GM08714 (cell line): ENCODE measurements at regions not wholly inside any gene's neighbourhood (a gene's known extent, or its start where the extent isn't known, plus 50 kb on each side); places are given as distances from the start of the nearest gene placed in this dataset.
"Not testable (repeated sequence)": the region's sequence is repeated elsewhere in the genome, so short reads cannot be mapped to it uniquely, and the experiment has no call there.

Experiments used
- H3K4me3 ChIP-seq: fragments of 200-500 bp; sonication (Bioruptor generic); 2 replicates; pipeline ENCODE4 v1.5.1; 2014; ENCODE audit warnings: mild to moderate bottlenecking, low read length, inconsistent platforms
- ZNF274 ChIP-seq: IDR thresholded peaks from 2 replicates; pipeline ENCODE4 v1.6.1; 2012; ENCODE audit warnings: mild to moderate bottlenecking, low read depth, low read length

DNA sequence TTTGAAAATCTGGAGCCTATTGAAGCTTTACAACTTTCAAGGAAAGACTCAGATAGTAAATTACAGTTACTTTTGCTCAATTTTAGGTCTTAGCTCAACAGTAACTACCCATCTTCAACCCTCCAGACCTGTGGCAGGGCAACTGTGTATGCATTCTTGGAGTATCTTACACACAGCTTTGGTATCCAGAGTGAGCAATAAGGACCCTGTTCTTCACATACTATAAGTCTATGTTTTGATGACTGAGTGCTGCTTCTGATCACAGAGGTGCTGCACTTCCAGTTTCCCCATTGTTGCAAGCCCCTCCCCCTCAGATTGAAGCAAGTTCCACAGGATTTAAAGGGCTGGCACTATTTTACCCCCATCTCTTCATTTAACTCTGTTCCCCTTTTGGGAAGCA, 737.4 kb upstream of the GRAMD2B start:
- no peak overlapping the region for H3K4me3 ChIP-seq
- no peak for TF ChIP-seq ZNF274

DNA sequence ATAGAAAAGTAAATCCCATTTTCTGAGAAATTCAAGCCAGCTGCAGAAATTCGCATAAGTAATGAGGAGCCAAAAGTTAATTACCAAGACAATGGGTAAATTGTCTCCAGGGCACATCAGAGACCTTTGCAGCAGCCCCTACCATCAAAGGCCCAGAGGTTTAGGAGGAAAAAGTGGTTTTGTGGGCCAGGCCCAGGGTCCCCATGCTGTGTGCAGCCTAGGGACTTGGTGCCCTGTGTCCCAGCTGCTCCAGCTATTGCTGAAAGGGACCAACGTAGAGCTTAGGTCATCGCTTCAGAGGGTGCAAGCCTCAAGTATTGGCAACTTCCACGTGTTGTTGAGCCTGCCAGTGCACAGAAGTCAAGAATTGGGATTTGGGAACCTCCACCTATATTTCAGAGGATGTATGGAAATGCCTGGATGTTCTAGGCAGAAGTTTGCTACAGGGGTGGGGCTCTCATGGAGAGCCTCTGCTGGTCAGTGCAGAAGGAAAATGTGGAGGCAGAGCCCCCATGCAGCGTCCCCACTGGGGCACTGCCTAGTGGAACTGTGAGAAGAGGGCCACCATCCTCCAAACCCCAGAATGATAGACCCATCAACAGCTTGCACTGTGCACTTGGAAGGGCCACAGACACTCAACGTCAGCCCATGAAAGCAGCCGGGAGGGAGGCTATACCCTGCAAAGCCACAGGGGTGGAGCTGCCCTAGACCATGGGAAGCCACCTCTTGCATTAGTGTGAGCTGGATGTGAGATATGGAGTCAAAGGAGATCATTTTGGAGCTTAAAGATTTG, 731.3 kb upstream of the GRAMD2B start:
- H3K4me3 ChIP-seq: not testable (repeated sequence)

DNA sequence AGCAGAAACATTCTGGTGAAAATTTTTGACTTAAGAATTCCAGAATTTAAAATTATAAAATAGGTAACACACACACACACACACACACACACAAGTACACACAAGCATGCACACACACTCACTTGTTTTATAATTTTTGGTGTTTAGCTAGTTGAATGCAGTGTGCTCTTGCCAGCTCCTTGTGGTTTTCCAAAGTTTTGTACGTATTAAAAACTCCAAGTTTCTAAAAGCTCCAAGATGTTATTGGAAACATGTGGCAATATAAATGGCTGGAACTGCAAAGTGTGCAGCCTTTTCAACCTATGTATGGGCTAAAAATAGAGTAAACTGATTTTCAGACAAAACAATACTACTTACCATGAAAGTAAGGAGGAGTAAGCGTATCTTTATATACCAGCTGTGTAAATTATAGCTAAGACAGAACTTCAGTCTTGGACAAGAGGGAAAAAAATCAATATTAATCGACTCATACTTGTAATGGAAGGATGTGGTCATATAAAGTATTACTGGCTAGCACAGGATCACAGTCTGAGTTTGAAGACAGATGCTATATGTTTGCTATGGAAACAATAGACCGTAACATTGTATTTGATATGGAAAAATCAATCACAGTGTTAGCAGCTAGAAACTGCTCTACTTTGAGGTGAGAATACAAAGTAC, 727.1 kb upstream of the GRAMD2B start:
- TF ChIP-seq ZNF274: no peak

DNA sequence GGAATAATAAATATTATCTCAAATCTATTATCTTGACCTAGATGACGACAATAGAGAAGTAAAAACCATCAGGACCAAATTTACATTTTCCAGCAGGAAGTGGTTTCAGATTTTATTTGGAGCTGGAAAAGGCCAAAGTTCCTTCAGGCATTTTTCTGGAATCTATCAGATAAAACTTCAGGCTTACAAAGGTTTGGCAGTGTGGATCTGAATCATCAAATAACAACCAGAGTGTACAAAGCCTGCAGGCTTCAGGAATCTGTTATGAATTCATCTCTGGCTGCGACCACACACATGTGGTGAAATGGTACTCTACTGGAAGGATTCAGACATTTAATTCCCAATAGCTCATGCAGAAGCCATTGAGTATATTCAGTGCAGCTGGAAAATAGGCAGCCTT, 726.4 kb upstream of the GRAMD2B start:
- no peak overlapping the region for H3K4me3 ChIP-seq
- no peak for TF ChIP-seq ZNF274

More for the DNA sequence above, 727.1 kb upstream of the GRAMD2B start:
- H3K4me3 ChIP-seq: no peak overlapping the region

DNA sequence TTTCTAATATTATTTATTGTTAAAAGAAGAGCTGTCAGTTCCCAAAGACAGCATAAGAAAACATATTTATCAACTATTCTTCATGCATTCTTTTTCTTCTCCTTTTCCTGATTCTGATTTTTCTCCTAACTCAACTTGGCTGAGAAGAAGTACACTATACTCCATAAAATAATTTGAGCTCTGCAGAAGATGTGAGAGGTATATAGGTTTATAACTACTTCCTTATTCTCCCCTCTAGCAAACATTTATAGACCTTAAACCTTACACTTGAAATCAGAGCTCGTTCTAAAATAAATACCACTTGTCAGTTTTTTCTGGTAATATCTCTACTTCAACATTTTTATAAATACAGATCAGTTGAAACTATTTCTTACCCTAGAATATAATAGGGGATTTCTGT, 724.8 kb upstream of the GRAMD2B start:
- no peak for TF ChIP-seq ZNF274
- no peak overlapping the region for H3K4me3 ChIP-seq

DNA sequence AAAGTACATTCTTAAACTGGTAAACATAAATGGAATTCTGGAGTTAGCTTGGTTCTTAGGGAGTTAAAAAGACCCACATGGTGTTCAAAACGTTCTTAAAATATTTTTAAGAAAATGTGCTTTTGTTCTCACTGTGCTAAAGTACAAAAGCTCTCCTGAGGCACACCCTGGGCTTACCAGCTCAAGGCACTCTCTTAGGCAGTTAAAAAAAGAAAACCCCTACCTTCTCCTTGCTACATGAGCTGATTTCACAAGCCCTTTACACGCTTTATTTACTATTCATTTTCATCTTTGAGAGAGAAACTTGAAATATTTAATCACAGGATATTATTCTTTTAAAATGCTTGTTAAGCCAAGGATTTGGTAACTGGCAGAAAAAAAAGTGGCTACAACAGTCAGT, 723.3 kb upstream of the GRAMD2B start:
- H3K4me3 ChIP-seq: no peak overlapping the region
- TF ChIP-seq ZNF274: no peak

DNA sequence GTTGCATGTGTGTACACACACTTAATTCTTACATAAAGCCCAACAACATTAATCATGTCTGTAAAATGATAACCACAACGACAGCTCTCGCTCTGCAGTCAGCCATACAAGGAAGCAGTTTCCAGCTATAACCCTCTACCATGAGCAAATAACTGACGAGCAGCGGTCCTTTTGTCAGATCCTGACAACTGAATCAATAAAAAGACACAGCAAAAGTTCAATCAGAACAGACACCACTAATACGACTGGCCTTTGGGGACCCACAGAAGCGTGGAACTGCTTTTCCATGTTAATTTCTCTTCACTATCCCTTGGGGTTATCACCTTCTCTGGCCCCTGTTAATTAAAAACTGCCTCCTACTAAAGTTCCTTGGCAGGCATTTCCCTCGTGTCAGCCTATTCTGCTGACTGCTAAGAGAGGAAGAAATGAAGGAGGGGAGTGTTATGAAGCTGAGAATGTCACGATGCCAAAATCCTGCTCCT, 722.8 kb upstream of the GRAMD2B start:
- H3K4me3 ChIP-seq: no peak overlapping the region
- TF ChIP-seq ZNF274: no peak

DNA sequence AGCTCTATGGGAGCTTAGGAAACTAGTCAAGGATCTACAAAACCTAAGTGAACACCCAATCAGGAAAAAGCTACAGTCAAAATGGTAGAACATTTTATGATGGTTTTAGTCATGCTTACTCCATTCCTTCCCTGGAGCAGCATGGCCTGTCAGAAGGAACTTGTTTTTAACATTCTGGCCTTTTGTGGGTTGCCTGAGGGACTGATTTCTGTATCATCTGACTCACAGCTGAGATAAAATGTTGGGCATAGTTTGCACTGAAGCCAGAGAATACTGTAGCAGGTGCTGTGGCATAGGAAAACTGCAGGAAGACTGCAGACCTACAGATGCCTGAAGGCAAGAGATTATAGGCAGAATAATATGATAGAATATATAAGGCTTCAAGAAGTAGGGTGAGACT, 719.6 kb upstream of the GRAMD2B start:
- TF ChIP-seq ZNF274: no peak
- H3K4me3 ChIP-seq: no peak overlapping the region

DNA sequence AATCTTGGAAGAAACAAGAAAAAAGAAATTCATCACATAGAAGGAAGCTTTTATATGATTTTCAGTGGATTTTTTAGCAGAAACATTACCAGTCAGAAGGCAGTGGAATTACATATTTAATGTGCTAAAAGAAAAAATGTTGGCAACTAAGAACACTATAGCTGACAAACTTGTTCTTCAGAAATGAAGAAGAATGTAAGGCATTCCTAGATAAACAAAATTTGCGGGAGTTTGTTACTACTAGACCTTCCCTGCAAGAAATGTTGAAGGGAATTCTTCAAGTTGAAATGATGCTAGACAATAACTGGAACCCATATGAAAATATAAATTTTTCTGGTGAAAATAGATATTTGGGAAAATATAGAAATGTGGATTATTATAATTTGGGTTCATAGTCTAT, 718.3 kb upstream of the GRAMD2B start:
- H3K4me3 ChIP-seq: no peak overlapping the region
- no peak for TF ChIP-seq ZNF274

DNA sequence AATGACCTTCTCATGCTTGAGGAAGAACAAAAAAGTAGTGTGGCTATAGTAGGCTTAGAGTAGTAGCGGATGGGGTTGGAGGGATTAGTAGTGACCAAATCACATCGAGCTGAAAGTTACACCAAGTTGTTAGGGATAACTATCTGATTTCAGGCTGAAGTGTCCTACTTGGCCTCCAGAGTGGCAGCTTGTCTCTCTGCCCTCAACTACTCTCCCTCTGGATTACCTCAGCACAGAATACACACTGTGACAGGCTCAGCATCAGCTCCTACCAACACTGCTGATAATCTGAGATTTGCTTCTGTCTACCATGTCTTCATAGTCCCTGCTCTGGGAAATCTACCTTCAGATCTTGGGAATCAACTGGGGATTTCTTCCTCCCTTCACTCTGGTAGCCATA, 714.6 kb upstream of the GRAMD2B start:
- H3K4me3 ChIP-seq: no peak overlapping the region
- TF ChIP-seq ZNF274: no peak

DNA sequence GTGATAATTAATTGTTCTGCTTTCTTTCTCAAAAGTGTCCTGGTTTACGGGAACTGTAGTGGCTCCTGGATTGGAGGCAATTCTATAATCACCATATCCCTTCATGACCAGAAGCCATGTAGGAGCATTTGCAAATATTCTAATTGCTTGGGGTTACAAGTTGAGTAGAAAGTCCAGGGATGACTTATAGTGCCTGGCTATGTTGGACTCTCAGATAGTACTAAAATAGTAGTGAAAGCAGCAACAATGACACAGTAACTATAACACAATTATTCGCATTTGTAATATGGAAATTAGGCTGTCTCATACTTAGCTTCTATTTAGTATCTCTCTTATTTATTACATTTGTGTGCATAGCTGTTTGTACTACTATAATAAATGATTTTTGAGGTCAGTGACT, 712.5 kb upstream of the GRAMD2B start:
- H3K4me3 ChIP-seq: no peak overlapping the region
- no peak for TF ChIP-seq ZNF274

DNA sequence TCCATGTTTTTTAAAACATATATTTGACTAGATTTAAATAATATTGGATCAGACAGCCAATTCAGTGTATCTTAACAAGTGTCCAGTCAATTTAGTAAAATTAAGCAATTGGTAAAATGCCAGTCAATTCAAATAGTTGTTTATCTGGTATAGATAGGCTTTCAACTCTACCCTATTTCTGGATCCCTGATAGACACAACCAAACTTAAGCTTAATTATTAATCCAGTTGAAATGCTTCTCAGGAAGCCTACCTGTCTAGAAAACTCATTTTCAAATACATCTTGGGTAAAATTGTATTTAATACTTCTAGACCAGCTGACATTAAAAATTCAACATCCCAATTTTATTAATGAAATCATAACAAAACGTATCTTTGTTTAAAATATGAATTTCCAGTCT, 710.8 kb upstream of the GRAMD2B start:
- TF ChIP-seq ZNF274: no peak
- H3K4me3 ChIP-seq: no peak overlapping the region

DNA sequence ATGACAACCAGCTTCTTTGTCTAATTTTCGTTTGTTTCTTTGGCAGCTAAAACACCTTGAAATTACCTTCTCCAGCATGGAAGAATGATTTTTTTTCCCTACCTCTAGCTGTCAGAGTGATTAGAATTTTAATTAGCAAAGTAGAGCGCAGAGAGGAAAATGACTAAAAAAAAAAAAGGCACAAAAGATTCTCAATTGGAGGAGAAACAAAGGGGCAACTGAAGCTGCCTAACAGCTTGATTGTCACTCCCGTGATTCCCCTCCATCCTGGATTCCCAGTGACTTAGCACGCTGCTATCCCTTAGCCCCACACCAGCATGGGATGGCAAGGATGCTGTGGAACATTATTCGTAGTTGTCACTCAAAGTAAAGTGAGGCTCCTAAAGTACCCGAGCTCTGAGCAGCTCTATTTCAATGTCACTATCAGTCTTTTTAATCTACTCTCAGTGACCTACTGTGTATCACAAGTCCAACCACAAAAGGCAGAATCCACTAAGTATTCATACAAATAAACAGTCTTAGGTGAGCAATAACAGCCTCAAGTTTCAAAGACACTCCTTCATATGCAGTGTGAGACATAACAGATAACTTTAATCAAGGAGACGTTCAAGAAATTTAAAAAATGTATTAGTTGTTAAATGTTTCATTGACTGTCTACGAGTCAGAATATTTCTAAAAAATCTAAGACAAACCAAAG, 710.0 kb upstream of the GRAMD2B start:
- no peak for TF ChIP-seq ZNF274
- H3K4me3 ChIP-seq: no peak overlapping the region

DNA sequence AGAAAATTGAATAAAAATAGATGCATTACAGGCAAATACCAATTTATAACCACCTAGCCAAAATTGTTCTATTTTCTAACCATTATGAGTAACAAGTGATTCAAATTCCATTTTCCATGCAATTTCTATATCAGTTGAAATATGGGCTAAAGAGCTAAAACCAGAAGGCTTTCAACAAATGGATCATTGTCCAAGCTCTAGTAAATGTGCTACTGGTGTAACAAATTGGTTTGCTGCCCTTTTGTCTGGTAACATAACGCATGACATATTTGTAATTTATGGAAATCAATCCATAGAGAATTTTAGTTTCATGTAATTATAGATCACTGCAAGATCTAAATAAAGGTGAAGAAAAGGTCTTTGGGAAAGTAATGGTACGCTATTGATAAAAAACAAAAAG, 708.0 kb upstream of the GRAMD2B start:
- H3K4me3 ChIP-seq: no peak overlapping the region
- TF ChIP-seq ZNF274: no peak

DNA sequence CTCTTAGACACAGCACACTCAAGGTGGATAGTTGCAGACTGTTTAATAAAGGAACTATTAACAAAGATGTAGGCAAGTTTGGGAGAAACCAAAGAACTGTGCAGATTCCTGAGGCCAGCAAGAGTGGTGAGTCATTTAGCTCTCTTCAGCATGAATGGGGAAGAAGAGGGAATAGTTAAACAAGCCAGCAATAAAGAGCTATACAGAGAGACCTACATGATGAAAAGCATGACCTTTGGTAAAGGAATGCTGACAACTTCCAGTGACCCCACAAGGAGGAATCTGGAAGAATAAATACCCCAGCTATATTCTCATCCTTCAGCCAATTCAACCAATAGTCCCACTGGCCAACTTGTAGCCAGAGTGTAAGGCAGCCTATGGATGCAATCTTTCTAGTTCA, 706.0 kb upstream of the GRAMD2B start:
- H3K4me3 ChIP-seq: no peak overlapping the region
- TF ChIP-seq ZNF274: no peak
